ENCODE measurements at regions not wholly inside any gene's neighbourhood (a gene's known extent, or its start where the extent isn't known, plus 50 kb on each side); places are given as distances from the start of the nearest gene placed in this dataset.

DNA sequence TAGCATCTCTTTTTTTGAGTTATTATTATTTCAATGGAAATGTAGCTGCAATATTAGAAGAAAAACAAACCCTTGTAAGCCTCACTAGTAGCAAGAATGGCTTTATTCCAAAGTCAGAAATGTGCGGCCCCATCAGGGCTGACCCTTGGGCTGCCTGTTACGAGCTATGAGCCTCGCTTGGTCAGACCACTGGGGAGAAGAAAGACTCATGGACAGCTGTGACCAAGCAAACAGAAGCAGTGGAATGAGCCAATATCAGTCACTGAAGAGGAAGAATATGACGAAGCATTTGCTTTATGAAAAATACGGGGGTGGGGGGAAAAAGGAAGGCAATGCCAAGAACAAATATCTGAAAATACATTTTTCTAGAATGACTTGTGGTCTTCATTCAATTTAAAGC, 504.5 kb downstream of the LMO4 start:
- H3K4me1 ChIP-seq, result no peaks in the 10 kb centered on the region
- no peaks in the 10 kb centered on the region for H3K9me3 Mint-ChIP-seq (ENCODE audit: unreplicated experiment)
- TF ChIP-seq, protein P1, sequence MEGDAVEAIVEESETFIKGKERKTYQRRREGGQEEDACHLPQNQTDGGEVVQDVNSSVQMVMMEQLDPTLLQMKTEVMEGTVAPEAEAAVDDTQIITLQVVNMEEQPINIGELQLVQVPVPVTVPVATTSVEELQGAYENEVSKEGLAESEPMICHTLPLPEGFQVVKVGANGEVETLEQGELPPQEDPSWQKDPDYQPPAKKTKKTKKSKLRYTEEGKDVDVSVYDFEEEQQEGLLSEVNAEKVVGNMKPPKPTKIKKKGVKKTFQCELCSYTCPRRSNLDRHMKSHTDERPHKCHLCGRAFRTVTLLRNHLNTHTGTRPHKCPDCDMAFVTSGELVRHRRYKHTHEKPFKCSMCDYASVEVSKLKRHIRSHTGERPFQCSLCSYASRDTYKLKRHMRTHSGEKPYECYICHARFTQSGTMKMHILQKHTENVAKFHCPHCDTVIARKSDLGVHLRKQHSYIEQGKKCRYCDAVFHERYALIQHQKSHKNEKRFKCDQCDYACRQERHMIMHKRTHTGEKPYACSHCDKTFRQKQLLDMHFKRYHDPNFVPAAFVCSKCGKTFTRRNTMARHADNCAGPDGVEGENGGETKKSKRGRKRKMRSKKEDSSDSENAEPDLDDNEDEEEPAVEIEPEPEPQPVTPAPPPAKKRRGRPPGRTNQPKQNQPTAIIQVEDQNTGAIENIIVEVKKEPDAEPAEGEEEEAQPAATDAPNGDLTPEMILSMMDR (IDR thresholded peaks at IDR 0.05; ENCODE audit: insufficient read depth in 1 of 2, low read depth in 1 of 2, low read length in 1 of 2, severe bottlenecking in 1 of 2, unreplicated experiment in 1 of 2), result no peak
- intact Hi-C loops (cut with micrococcal nuclease; ENCODE audit: unreplicated experiment), result no loop called here
- BruUV-seq (replicated peaks), result no TSS peak
- no peaks in the 10 kb centered on the region for H3K36me3 Mint-ChIP-seq (ENCODE audit: insufficient read depth, unreplicated experiment)
- no peaks in the 10 kb centered on the region for H3K36me3 ChIP-seq (ENCODE audit: control insufficient read depth, insufficient read depth, low read length)
- H3K27me3 ChIP-seq (replicated peaks; ENCODE audit: control insufficient read depth, insufficient read depth, low read length), result no peaks in the 10 kb centered on the region
- ChIA-PET POLR2A (no interaction called here), CTCF (no interaction called here)
- no peaks in the 10 kb centered on the region for H3K9me3 ChIP-seq
- H3K4me3 ChIP-seq (ENCODE audit: low read depth, low read length), result no peak overlapping the region
- no peak overlapping the region for H3K4me3 Mint-ChIP-seq (ENCODE audit: unreplicated experiment)
- H3K4me1 Mint-ChIP-seq (ENCODE audit: low read depth, unreplicated experiment), result no peaks in the 10 kb centered on the region
- no peak overlapping the region for H3K27ac Mint-ChIP-seq (ENCODE audit: unreplicated experiment)
- no peak for DNase-seq
- H3K27me3 Mint-ChIP-seq (ENCODE audit: insufficient read depth, unreplicated experiment), result no peaks in the 10 kb centered on the region

DNA sequence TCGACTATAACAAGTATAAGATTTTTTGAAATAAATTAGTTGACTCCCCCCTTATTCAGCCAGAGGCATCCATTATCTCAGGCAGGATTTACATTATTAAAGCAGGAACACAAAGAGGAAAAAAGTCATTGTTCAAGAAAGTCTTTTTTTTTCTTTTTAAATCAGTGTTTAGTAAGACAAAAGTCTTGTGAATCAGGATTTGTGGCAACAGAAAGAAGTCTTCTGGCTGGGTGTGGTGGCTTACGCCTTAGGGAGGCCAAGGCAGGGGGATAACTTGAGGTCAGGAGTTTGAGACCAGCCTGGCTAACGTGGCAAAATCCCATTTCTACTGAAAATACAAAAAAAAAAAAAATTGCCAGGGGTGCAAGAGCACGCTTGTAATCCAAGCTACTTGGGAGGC, 505.5 kb downstream of the LMO4 start:
- CTCF ChIA-PET, result no interaction called here
- no peaks in the 10 kb centered on the region for H3K36me3 Mint-ChIP-seq (ENCODE audit: insufficient read depth, unreplicated experiment)
- intact Hi-C loops (cut with micrococcal nuclease; ENCODE audit: unreplicated experiment), result no loop called here

GRCh38 chr1:87834941-87835340, 506.3 kb downstream of the LMO4 start:
- H3K36me3 ChIP-seq (ENCODE audit: control insufficient read depth, insufficient read depth, low read length), result no peaks in the 10 kb centered on the region
- Mint-ChIP-seq H3K36me3 (ENCODE audit: insufficient read depth, unreplicated experiment) (no peaks in the 10 kb centered on the region), H3K4me1 (ENCODE audit: low read depth, unreplicated experiment) (no peaks in the 10 kb centered on the region), H3K27me3 (ENCODE audit: insufficient read depth, unreplicated experiment) (no peaks in the 10 kb centered on the region), H3K9me3 (ENCODE audit: unreplicated experiment) (no peaks in the 10 kb centered on the region), H3K27ac (ENCODE audit: unreplicated experiment) (no peak overlapping the region), H3K4me3 (ENCODE audit: unreplicated experiment) (no peak overlapping the region)
- intact Hi-C loops (cut with micrococcal nuclease; ENCODE audit: unreplicated experiment), result no loop called here
- no peaks in the 10 kb centered on the region for H3K9me3 ChIP-seq
- ChIA-PET CTCF (no interaction called here), POLR2A (no interaction called here)
- H3K4me1 ChIP-seq, result no peaks in the 10 kb centered on the region
- H3K4me3 ChIP-seq (ENCODE audit: low read depth, low read length), result no peak overlapping the region
- DNase-seq, result no peak
- H3K27me3 ChIP-seq (replicated peaks; ENCODE audit: control insufficient read depth, insufficient read depth, low read length), result no peaks in the 10 kb centered on the region
- no TSS peak for BruUV-seq (replicated peaks)
- TF ChIP-seq, protein P1 (IDR thresholded peaks at IDR 0.05; ENCODE audit: insufficient read depth in 1 of 2, low read depth in 1 of 2, low read length in 1 of 2, severe bottlenecking in 1 of 2, unreplicated experiment in 1 of 2), result no peak

More for the DNA sequence above, 505.5 kb downstream of the LMO4 start:
- H3K36me3 ChIP-seq (ENCODE audit: control insufficient read depth, insufficient read depth, low read length), result no peaks in the 10 kb centered on the region
- no peaks in the 10 kb centered on the region for H3K4me1 ChIP-seq
- H3K4me3 Mint-ChIP-seq (ENCODE audit: unreplicated experiment), result no peak overlapping the region
- no peak overlapping the region for H3K4me3 ChIP-seq (ENCODE audit: low read depth, low read length)
- BruUV-seq (replicated peaks), result no TSS peak
- H3K4me1 Mint-ChIP-seq (ENCODE audit: low read depth, unreplicated experiment), result no peaks in the 10 kb centered on the region
- H3K9me3 ChIP-seq, result no peaks in the 10 kb centered on the region
- H3K9me3 Mint-ChIP-seq (ENCODE audit: unreplicated experiment), result no peaks in the 10 kb centered on the region
- H3K27me3 Mint-ChIP-seq (ENCODE audit: insufficient read depth, unreplicated experiment), result no peaks in the 10 kb centered on the region
- POLR2A ChIA-PET, result no interaction called here
- H3K27ac Mint-ChIP-seq (ENCODE audit: unreplicated experiment), result no peak overlapping the region
- TF ChIP-seq, protein P1 (IDR thresholded peaks at IDR 0.05; ENCODE audit: insufficient read depth in 1 of 2, low read depth in 1 of 2, low read length in 1 of 2, severe bottlenecking in 1 of 2, unreplicated experiment in 1 of 2), result no peak
- H3K27me3 ChIP-seq (replicated peaks; ENCODE audit: control insufficient read depth, insufficient read depth, low read length), result no peaks in the 10 kb centered on the region
- no peak for DNase-seq

All from Caco-2 (cell line).